ENCODE measurements at regions not wholly inside any gene's neighbourhood (a gene's known extent, or its start where the extent isn't known, plus 50 kb on each side); places are given as distances from the start of the nearest gene placed in this dataset.

DNA sequence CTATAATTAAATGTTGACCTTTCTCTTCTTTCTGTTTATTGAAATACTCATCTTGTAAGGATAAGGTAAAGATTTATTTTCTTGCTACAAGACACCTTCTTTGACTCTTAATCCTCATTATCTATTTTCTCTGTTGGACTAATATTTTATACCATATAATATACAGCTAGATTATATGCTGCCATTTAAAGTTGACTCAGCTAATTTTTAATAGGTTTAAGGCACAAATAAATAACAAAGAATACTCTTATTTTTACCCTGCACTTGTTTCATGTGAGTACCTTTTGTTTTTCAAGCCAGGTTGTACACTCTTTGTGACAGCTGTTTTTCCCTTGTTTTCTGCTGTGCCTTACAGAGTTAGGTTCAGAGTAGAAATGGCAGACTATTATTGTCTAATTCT, 83.9 kb upstream of the ASCC3 start:
- no peak for TF ChIP-seq POLR2A (IDR thresholded peaks at IDR 0.05)
- no peak for TF ChIP-seq CTCF (IDR thresholded peaks at IDR 0.05)
